ENCODE measurements at regions not wholly inside any gene's neighbourhood (a gene's known extent, or its start where the extent isn't known, plus 50 kb on each side); places are given as distances from the start of the nearest gene placed in this dataset.

- TF ChIP-seq CTCF (IDR thresholded peaks at IDR 0.05) = no peak
- no peak for TF ChIP-seq EP300 (IDR thresholded peaks at IDR 0.05)
- TF ChIP-seq POLR2A (IDR thresholded peaks at IDR 0.05; ENCODE audit: low read depth) = no peak
- TF ChIP-seq POLR2AphosphoS5 (IDR thresholded peaks at IDR 0.05) = no peak
Measured at GRCh38 chr11:4213746-4214145, 119.1 kb downstream of the RRM1 start.

Data from esophagus muscularis mucosa (tissue), 4 donors.